Activated gamma-delta T cell treated with Interleukin-2 at 50 U/mL for 16 hours (primary cell): ENCODE measurements at regions not wholly inside any gene's neighbourhood (a gene's known extent, or its start where the extent isn't known, plus 50 kb on each side); places are given as distances from the start of the nearest gene placed in this dataset.

ENCODE experiments used
- DNase-seq: peaks from one replicate; pipeline ENCODE4 v3.0.0-alpha.2; 2020

- no peak for DNase-seq
Observed at GRCh38 chr1:30637183-30637980, 86.0 kb downstream of the MATN1 start.

- DNase-seq: no peak
Observed at GRCh38 chr1:30636621-30637020, 86.8 kb downstream of the MATN1 start.

- no peak for DNase-seq
Observed at GRCh38 chr1:30635391-30635975, 87.9 kb downstream of the MATN1 start.

GRCh38 chr1:30634507-30634906 lies 88.9 kb downstream of the MATN1 start:
- no peak for DNase-seq

GRCh38 chr1:30633294-30633693 lies 90.1 kb downstream of the MATN1 start:
- DNase-seq: no peak

- DNase-seq: no peak
Observed at GRCh38 chr1:30632481-30632880, 90.9 kb downstream of the MATN1 start.

GRCh38 chr1:30631700-30632099 lies 91.7 kb downstream of the MATN1 start:
- DNase-seq: no peak

GRCh38 chr1:30629501-30629900 lies 93.9 kb downstream of the MATN1 start:
- no peak for DNase-seq

GRCh38 chr1:30627994-30628393 lies 95.4 kb downstream of the MATN1 start:
- no peak for DNase-seq

GRCh38 chr1:30627206-30627605 lies 96.2 kb downstream of the MATN1 start:
- DNase-seq: no peak

GRCh38 chr1:30623431-30623830 lies 100.0 kb downstream of the MATN1 start:
- no peak for DNase-seq

GRCh38 chr1:30619619-30620018 lies 103.8 kb downstream of the MATN1 start:
- no peak for DNase-seq

- DNase-seq: no peak
Observed at GRCh38 chr1:30618335-30618747, 105.0 kb downstream of the MATN1 start.

GRCh38 chr1:30616759-30617158 lies 106.6 kb downstream of the MATN1 start:
- DNase-seq: no peak

GRCh38 chr1:30615816-30616590 lies 107.4 kb downstream of the MATN1 start:
- no peak for DNase-seq

GRCh38 chr1:30615076-30615795 lies 108.1 kb downstream of the MATN1 start:
- DNase-seq: no peak

GRCh38 chr1:30613188-30613587 lies 110.2 kb downstream of the MATN1 start:
- no peak for DNase-seq

- DNase-seq: no peak
Observed at GRCh38 chr1:30612536-30613065, 110.8 kb downstream of the MATN1 start.

GRCh38 chr1:30611741-30612309 lies 111.6 kb downstream of the MATN1 start:
- DNase-seq: no peak

GRCh38 chr1:30610917-30611316 lies 112.5 kb downstream of the MATN1 start:
- no peak for DNase-seq

- no peak for DNase-seq
Observed at GRCh38 chr1:30609999-30610345, 113.4 kb downstream of the MATN1 start.

GRCh38 chr1:30609336-30609998 lies 113.9 kb downstream of the MATN1 start:
- no peak for DNase-seq
